B cell (primary cell): ENCODE measurements at regions not wholly inside any gene's neighbourhood (a gene's known extent, or its start where the extent isn't known, plus 50 kb on each side); places are given as distances from the start of the nearest gene placed in this dataset.

ENCODE experiments used
- ATAC-seq: fragments of 200-7000 bp; cut with Tn5 transposase; one replicate; pipeline ENCODE4 v1.10.0; 2021; ENCODE audit warnings: low read depth, mild to moderate bottlenecking, moderate number of reproducible peaks, moderate library complexity
- CTCF ChIA-PET: fragments of 350-600 bp; sonication (Branson Sonifier 250); formaldehyde crosslinking; loops from one replicate; lab custom pipeline; 2021; ENCODE audit warnings: antibody characterized with exemption, inconsistent platforms; lab: Charles Lee
- POLR2A ChIA-PET: fragments of 350-600 bp; sonication (Branson Sonifier 250); formaldehyde crosslinking; loops from one replicate; lab custom pipeline; 2021; ENCODE audit warnings: antibody characterized with exemption; lab: Charles Lee
- DNase-seq: peaks from one replicate; pipeline ENCODE4 v3.0.0; 2013
- H2AFZ ChIP-seq: 2 replicates; pipeline ENCODE4 v1.6.1; 2012; ENCODE audit warnings: mild to moderate bottlenecking, low read depth, low read length; ENCODE audit not compliant: insufficient read depth, poor library complexity, severe bottlenecking
- H3K27ac ChIP-seq, 2 donors: 1 replicate in 1 of 2; 2 replicates in 1 of 2; pipeline ENCODE4 v1.5.1; 2012 to 2013; ENCODE audit warnings: low read length in 2 of 2, mild to moderate bottlenecking in 2 of 2, moderate library complexity in 1 of 2
- H3K27me3 ChIP-seq, 4 experiments: fragments of 200-600 bp in 1 of 4; sonication (generic) in 1 of 4; replicated peaks in 1 of 4; 1 replicate in 2 of 4; 2 replicates in 2 of 4; pipeline versions ENCODE4 v1.6.1 to v1.7.0; 2013 to 2016; ENCODE audit warnings: low read length in 3 of 4, mild to moderate bottlenecking in 2 of 4, mixed read lengths in 1 of 4, moderate library complexity in 1 of 4; ENCODE audit not compliant: insufficient read depth in 4 of 4, control insufficient read depth in 3 of 4; ENCODE audit errors: control extremely low read depth in 1 of 4
- H3K36me3 ChIP-seq, 2 experiments: replicated peaks in 1 of 2; 1 replicate in 1 of 2; 2 replicates in 1 of 2; pipeline versions ENCODE4 v1.6.1 to v1.7.1; 2013; ENCODE audit warnings: low read length in 1 of 2; ENCODE audit not compliant: insufficient read depth in 2 of 2, control insufficient read depth in 1 of 2; ENCODE audit errors: control extremely low read depth in 1 of 2, extremely low read depth in 1 of 2
- H3K4me1 ChIP-seq, 2 donors: fragments of 200-600 bp in 1 of 2; sonication (generic) in 1 of 2; 1 replicate in 1 of 2; 2 replicates in 1 of 2; pipeline versions ENCODE4 v1.5.1 to v1.6.1; 2013 to 2017; ENCODE audit warnings: low read length in 2 of 2; ENCODE audit not compliant: control insufficient read depth in 2 of 2, insufficient read depth in 2 of 2
- H3K4me2 ChIP-seq: replicated peaks from 2 replicates; pipeline ENCODE3; 2012; ENCODE audit warnings: mild to moderate bottlenecking, low read depth, low read length; ENCODE audit not compliant: poor library complexity, severe bottlenecking
- H3K4me3 ChIP-seq, 5 experiments: fragments of 200-600 bp in 1 of 5; sonication (generic) in 1 of 5; 1 replicate in 3 of 5; 2 replicates in 2 of 5; pipeline versions ENCODE4 v1.5.1 to v1.7.0; 2011 to 2016; ENCODE audit warnings: low read length in 4 of 5, mild to moderate bottlenecking in 4 of 5, low read depth in 2 of 5, control low read depth in 1 of 5, moderate library complexity in 1 of 5; ENCODE audit not compliant: insufficient read depth in 1 of 5; ENCODE audit errors: control extremely low read depth in 1 of 5, extremely low read depth in 1 of 5
- H3K79me2 ChIP-seq: fragments of 200-600 bp; sonication (generic); one replicate; pipeline ENCODE4 v1.6.0; 2016; ENCODE audit warnings: low read length; ENCODE audit not compliant: control insufficient read depth, insufficient read depth
- H3K9ac ChIP-seq: fragments of 200-600 bp; sonication (generic); 2 replicates; pipeline ENCODE4 v1.6.1; 2017; ENCODE audit warnings: mild to moderate bottlenecking, low read length, moderate library complexity
- H3K9me3 ChIP-seq, 3 donors: one replicate each; pipeline versions ENCODE4 v1.6.1 to v1.7.1; 2013; ENCODE audit warnings: low read length in 2 of 3; ENCODE audit not compliant: control insufficient read depth in 2 of 3, insufficient read depth in 1 of 3; ENCODE audit errors: control extremely low read depth in 1 of 3
- H4K20me1 ChIP-seq: 2 replicates; pipeline ENCODE4 v1.6.0; 2012; ENCODE audit warnings: mild to moderate bottlenecking, low read length; ENCODE audit not compliant: insufficient read depth, control insufficient read depth, poor library complexity, severe bottlenecking
- H3K27ac Mint-ChIP-seq: one replicate; pipeline ENCODE4 v1.8.0; 2021; ENCODE audit warnings: mixed read lengths
- H3K27me3 Mint-ChIP-seq: one replicate; pipeline ENCODE4 v1.8.0; 2021; ENCODE audit warnings: mixed read lengths
- H3K4me1 Mint-ChIP-seq: one replicate; pipeline ENCODE4 v1.8.0; 2021; ENCODE audit warnings: mixed read lengths
- H3K4me3 Mint-ChIP-seq: one replicate; pipeline ENCODE4 v1.8.0; 2021; ENCODE audit warnings: mixed read lengths
- H3K9me3 Mint-ChIP-seq: one replicate; pipeline ENCODE4 v1.8.0; 2022; ENCODE audit warnings: mixed read lengths; ENCODE audit not compliant: insufficient read depth
- EZH2 ChIP-seq: IDR thresholded peaks from 2 replicates; pipeline ENCODE4 v1.6.1; 2012; ENCODE audit warnings: borderline replicate concordance, low read depth, mild to moderate bottlenecking, moderate library complexity, low read length; ENCODE audit not compliant: insufficient read depth, poor library complexity, severe bottlenecking
- WGBS: methylation state at CpG from one replicate; pipeline ENCODE4 v1.1.5; 2013; ENCODE audit warnings: missing lambda C conversion rate; ENCODE audit not compliant: insufficient coverage; 5-methylcytosine and 5-hydroxymethylcytosine counted together
- intact Hi-C: fragments of 100-400 bp; cut with micrococcal nuclease; formaldehyde crosslinking; loops from one replicate; pipeline ENCODE4 v1.10.0; 2022
- TF ChIP-seq, protein P1 (sequence below): fragments of 200-600 bp; IDR thresholded peaks from one replicate; pipeline ENCODE4 v1.8.0; 2022; ENCODE audit warnings: antibody characterized with exemption, mild to moderate bottlenecking

DNA sequence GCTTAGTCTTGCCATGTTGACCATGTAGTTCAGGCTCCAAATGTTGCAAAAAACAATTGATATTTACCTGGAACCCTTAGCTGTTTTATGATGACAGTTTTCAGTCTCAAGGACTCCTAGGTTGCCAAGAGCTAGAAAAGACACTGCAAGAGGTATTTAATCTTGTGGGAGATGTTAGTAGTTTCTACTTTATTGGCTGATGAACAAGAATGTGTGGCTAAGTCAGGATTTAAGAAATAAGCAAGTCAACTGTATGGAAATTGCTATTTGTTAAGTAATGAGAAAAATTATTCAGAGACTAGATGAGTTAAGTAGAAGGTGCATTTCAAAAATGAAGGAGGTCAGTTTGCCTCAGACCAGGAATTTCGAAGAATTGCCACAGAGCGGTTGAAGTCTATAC is 639.7 kb upstream of the USP24 start:
- Histone ChIP-seq H3K27ac (no peak overlapping the region), H3K79me2 (no peaks in the 10 kb centered on the region), H4K20me1 (no peaks in the 10 kb centered on the region), H3K4me3 (no peak overlapping the region), H2AFZ (no peak overlapping the region), H3K9ac (no peak overlapping the region), H3K9me3 (no peaks in the 10 kb centered on the region), H3K36me3 (no peaks in the 10 kb centered on the region), H3K4me2 (no peak overlapping the region), H3K27me3 (peaks cover 0 to 4% (median 0%) of the 10 kb centered on the region in 4 experiments), H3K4me1 (no peaks in the 10 kb centered on the region)
- Mint-ChIP-seq H3K9me3 (no peaks in the 10 kb centered on the region), H3K27me3 (peaks cover 32% of the 10 kb centered on the region), H3K27ac (no peak overlapping the region), H3K4me1 (no peaks in the 10 kb centered on the region), H3K4me3 (no peak overlapping the region)
- ChIA-PET POLR2A (no interaction called here), CTCF (no interaction called here)
- TF ChIP-seq, protein P1, sequence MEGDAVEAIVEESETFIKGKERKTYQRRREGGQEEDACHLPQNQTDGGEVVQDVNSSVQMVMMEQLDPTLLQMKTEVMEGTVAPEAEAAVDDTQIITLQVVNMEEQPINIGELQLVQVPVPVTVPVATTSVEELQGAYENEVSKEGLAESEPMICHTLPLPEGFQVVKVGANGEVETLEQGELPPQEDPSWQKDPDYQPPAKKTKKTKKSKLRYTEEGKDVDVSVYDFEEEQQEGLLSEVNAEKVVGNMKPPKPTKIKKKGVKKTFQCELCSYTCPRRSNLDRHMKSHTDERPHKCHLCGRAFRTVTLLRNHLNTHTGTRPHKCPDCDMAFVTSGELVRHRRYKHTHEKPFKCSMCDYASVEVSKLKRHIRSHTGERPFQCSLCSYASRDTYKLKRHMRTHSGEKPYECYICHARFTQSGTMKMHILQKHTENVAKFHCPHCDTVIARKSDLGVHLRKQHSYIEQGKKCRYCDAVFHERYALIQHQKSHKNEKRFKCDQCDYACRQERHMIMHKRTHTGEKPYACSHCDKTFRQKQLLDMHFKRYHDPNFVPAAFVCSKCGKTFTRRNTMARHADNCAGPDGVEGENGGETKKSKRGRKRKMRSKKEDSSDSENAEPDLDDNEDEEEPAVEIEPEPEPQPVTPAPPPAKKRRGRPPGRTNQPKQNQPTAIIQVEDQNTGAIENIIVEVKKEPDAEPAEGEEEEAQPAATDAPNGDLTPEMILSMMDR: no peak
- no peak for TF ChIP-seq EZH2
- intact Hi-C loops: no loop called here
- DNase-seq (no peak), ATAC-seq (no peak)
- no CpG with 5 or more reads among the region's 2 CpGs for WGBS

- H3K9ac ChIP-seq: no peak overlapping the region
- no peaks in the 10 kb centered on the region for H3K9me3 ChIP-seq
- Mint-ChIP-seq H3K4me1 (no peaks in the 10 kb centered on the region), H3K9me3 (no peaks in the 10 kb centered on the region), H3K27ac (no peak overlapping the region), H3K4me3 (no peak overlapping the region), H3K27me3 (peaks cover 12% of the 10 kb centered on the region)
- no peak overlapping the region for H2AFZ ChIP-seq
- no peaks in the 10 kb centered on the region for H4K20me1 ChIP-seq
- no peaks in the 10 kb centered on the region for H3K36me3 ChIP-seq
- ATAC-seq: no peak
- no peak for DNase-seq
- TF ChIP-seq EZH2: no peak
- TF ChIP-seq, protein P1: no peak
- no peaks in the 10 kb centered on the region for H3K4me1 ChIP-seq
- H3K79me2 ChIP-seq: no peaks in the 10 kb centered on the region
- H3K27ac ChIP-seq: no peak overlapping the region
- no peak overlapping the region for H3K4me2 ChIP-seq
- WGBS: no CpG with 5 or more reads among the region's 1 CpG
- no peaks in the 10 kb centered on the region for H3K27me3 ChIP-seq
- ChIA-PET CTCF (no interaction called here), POLR2A (no interaction called here)
- intact Hi-C loops: no loop called here
- H3K4me3 ChIP-seq: no peak overlapping the region
Measured at GRCh38 chr1:55848906-55849305, 633.7 kb upstream of the USP24 start.
